GM19468 (cell line): ENCODE measurements at regions not wholly inside any gene's neighbourhood (a gene's known extent, or its start where the extent isn't known, plus 50 kb on each side); places are given as distances from the start of the nearest gene placed in this dataset.

Source experiments
- ATAC-seq: cut with Tn5 transposase; IDR thresholded peaks from one replicate; pipeline ENCODE4 v1.9.1; 2021; ENCODE audit warnings: mild to moderate bottlenecking, moderate library complexity, moderate number of reproducible peaks; ENCODE audit not compliant: unreplicated experiment; ENCODE audit errors: extremely low read depth

GRCh38 chr3:18127859-18128681 is 297.1 kb downstream of the SATB1 start:
- no peak for ATAC-seq

GRCh38 chr3:18127174-18127858 is 297.8 kb downstream of the SATB1 start:
- ATAC-seq: peak; percentile 86

- ATAC-seq: no peak
Measured at GRCh38 chr3:18126772-18127171, 298.4 kb downstream of the SATB1 start.

GRCh38 chr3:18124501-18124900 is 300.6 kb downstream of the SATB1 start:
- ATAC-seq: no peak

- ATAC-seq: no peak
Measured at GRCh38 chr3:18122264-18122663, 302.9 kb downstream of the SATB1 start.

- no peak for ATAC-seq
Measured at GRCh38 chr3:18121020-18121419, 304.1 kb downstream of the SATB1 start.

GRCh38 chr3:18119866-18120265 is 305.3 kb downstream of the SATB1 start:
- ATAC-seq: no peak

GRCh38 chr3:18114894-18115293 is 310.2 kb downstream of the SATB1 start:
- no peak for ATAC-seq

GRCh38 chr3:18113417-18113816 is 311.7 kb downstream of the SATB1 start:
- no peak for ATAC-seq

- ATAC-seq: no peak
Measured at GRCh38 chr3:18112674-18113375, 312.3 kb downstream of the SATB1 start.

- ATAC-seq: peak; percentile 86
Measured at GRCh38 chr3:18111796-18112232, 313.3 kb downstream of the SATB1 start.

- ATAC-seq: no peak
Measured at GRCh38 chr3:18103591-18103990, 321.5 kb downstream of the SATB1 start.

GRCh38 chr3:18100121-18100520 is 325.0 kb downstream of the SATB1 start:
- no peak for ATAC-seq

- no peak for ATAC-seq
Measured at GRCh38 chr3:18099611-18100010, 325.5 kb downstream of the SATB1 start.

- ATAC-seq: no peak
Measured at GRCh38 chr3:18098960-18099587, 326.1 kb downstream of the SATB1 start.

GRCh38 chr3:18097989-18098388 is 327.1 kb downstream of the SATB1 start:
- ATAC-seq: no peak

GRCh38 chr3:18097473-18097872 is 327.7 kb downstream of the SATB1 start:
- no peak for ATAC-seq

- no peak for ATAC-seq
Measured at GRCh38 chr3:18092726-18093125, 332.4 kb downstream of the SATB1 start.

GRCh38 chr3:18090377-18090776 is 334.8 kb downstream of the SATB1 start:
- ATAC-seq: no peak

GRCh38 chr3:18087988-18088387 is 337.2 kb downstream of the SATB1 start:
- ATAC-seq: no peak

- ATAC-seq: no peak
Measured at GRCh38 chr3:18086760-18087159, 338.4 kb downstream of the SATB1 start.
